Esophagus squamous epithelium (tissue), 5 donors: ENCODE measurements at regions not wholly inside any gene's neighbourhood (a gene's known extent, or its start where the extent isn't known, plus 50 kb on each side); places are given as distances from the start of the nearest gene placed in this dataset.

Experiments used
- DNase-seq: peaks from one replicate; lab custom pipeline; 2025; lab: John Stamatoyannopoulos, UW
- H3K27ac ChIP-seq, 4 donors: fragments of 200-600 bp; sonication (generic); one replicate each; pipeline ENCODE4 v1.5.1; 2016 to 2019; ENCODE audit warnings: mild to moderate bottlenecking in 1 of 4
- H3K27me3 ChIP-seq, 4 donors: fragments of 200-600 bp; sonication (generic); 1 replicate in 3 of 4; 2 replicates in 1 of 4; pipeline versions ENCODE4 v1.5.1 to v1.6.0; 2017 to 2021; ENCODE audit warnings: antibody characterized with exemption in 1 of 4
- H3K36me3 ChIP-seq, 3 donors: fragments of 200-600 bp; sonication (generic); one replicate each; pipeline ENCODE4 v1.5.1; 2016 to 2019
- H3K4me1 ChIP-seq, 3 donors: fragments of 200-600 bp; sonication (generic); one replicate each; pipeline ENCODE4 v1.5.1; 2017 to 2019
- H3K4me3 ChIP-seq, 4 donors: fragments of 200-600 bp; sonication (generic); 1 replicate in 3 of 4; 2 replicates in 1 of 4; pipeline ENCODE4 v1.5.1; 2016 to 2019; ENCODE audit warnings: mild to moderate bottlenecking in 2 of 4, moderate library complexity in 1 of 4
- H3K9me3 ChIP-seq, 3 donors: fragments of 200-600 bp; sonication (generic); one replicate each; pipeline ENCODE4 v1.5.1; 2016 to 2019
- CTCF ChIP-seq, 6 experiments: fragments of 450-650 bp in 4 of 6; fragments of 200-600 bp in 2 of 6; sonication (generic) in 2 of 6; IDR thresholded peaks; one replicate each; pipeline ENCODE4 v1.5.1; 2016 to 2019; ENCODE audit warnings: antibody characterized with exemption in 6 of 6, mild to moderate bottlenecking in 4 of 6, moderate library complexity in 4 of 6
- POLR2A ChIP-seq, 4 donors: fragments of 450-650 bp; IDR thresholded peaks; one replicate each; pipeline ENCODE4 v1.6.1; 2017; ENCODE audit warnings: antibody characterized with exemption in 4 of 4, mild to moderate bottlenecking in 4 of 4, moderate library complexity in 3 of 4
- WGBS, 2 donors: methylation state at CpG; one replicate each; pipeline ENCODE4 v1.1.5; 2018; 5-methylcytosine and 5-hydroxymethylcytosine counted together
- intact Hi-C: fragments of 100-400 bp; cut with DNase I; formaldehyde crosslinking; loops from one replicate; pipeline ENCODE4 v1.15.0; 2022
- donor health status: DM: yes; HTN: yes; CAD: no.

- Histone ChIP-seq H3K4me1 (peaks cover 17 to 41% (median 18%) of the 10 kb centered on the region in 3 donors), H3K36me3 (no peaks in the 10 kb centered on the region), H3K27ac (peak overlapping the region in 1 of 4 donors; percentile 58), H3K9me3 (no peaks in the 10 kb centered on the region), H3K4me3 (no peak overlapping the region), H3K27me3 (peaks cover 0 to 8% (median 0%) of the 10 kb centered on the region in 4 donors)
- TF ChIP-seq CTCF (IDR thresholded peaks at IDR 0.05) (no peak), POLR2A (IDR thresholded peaks at IDR 0.05) (no peak)
- WGBS, 2 donors: 39 to 49% methylated on average over 4 of the region's 4 CpGs
- DNase-seq: no peak
- intact Hi-C loops: no loop called here
These were observed 72.5 kb upstream of the CTSC start for GRCh38 chr11:88410056-88410455.

GRCh38 chr11:88406876-88407275 lies 69.3 kb upstream of the CTSC start:
- no peak overlapping the region for H3K27ac ChIP-seq
- intact Hi-C loops: no loop called here

GRCh38 chr11:88405853-88406252 lies 68.3 kb upstream of the CTSC start:
- Histone ChIP-seq H3K9me3 (no peaks in the 10 kb centered on the region), H3K27me3 (no peaks in the 10 kb centered on the region), H3K4me3 (peak overlapping the region in 1 of 4 donors; percentile 2), H3K4me1 (peaks cover 13 to 56% (median 26%) of the 10 kb centered on the region in 3 donors), H3K27ac (peak overlapping the region in 2 of 4 donors; percentile 59 to 63), H3K36me3 (no peaks in the 10 kb centered on the region)
- 39 to 57% methylated on average over 4 of the region's 4 CpGs for WGBS, 2 donors
- DNase-seq: no peak
- intact Hi-C loops: no loop called here
- TF ChIP-seq POLR2A (IDR thresholded peaks at IDR 0.05): no peak

More at GRCh38 chr11:88406876-88407275, 69.3 kb upstream of the CTSC start:
- H3K4me3 ChIP-seq: no peak overlapping the region
- H3K9me3 ChIP-seq: no peaks in the 10 kb centered on the region
- TF ChIP-seq CTCF (IDR thresholded peaks at IDR 0.05) (no peak), POLR2A (IDR thresholded peaks at IDR 0.05) (no peak)
- H3K27me3 ChIP-seq: no peaks in the 10 kb centered on the region
- DNase-seq: no peak
- H3K36me3 ChIP-seq: no peaks in the 10 kb centered on the region
- peaks cover 13 to 64% (median 24%) of the 10 kb centered on the region in 3 donors for H3K4me1 ChIP-seq

GRCh38 chr11:88404932-88405710 lies 67.6 kb upstream of the CTSC start:
- Histone ChIP-seq H3K27ac (peak overlapping the region; percentile 51 to 63 (median 56)), H3K4me1 (peaks cover 13 to 49% (median 23%) of the 10 kb centered on the region in 3 donors), H3K9me3 (no peaks in the 10 kb centered on the region), H3K4me3 (peak overlapping the region in 1 of 4 donors; percentile 1), H3K27me3 (no peaks in the 10 kb centered on the region), H3K36me3 (no peaks in the 10 kb centered on the region)
- WGBS, 2 donors: 44 to 66% methylated on average over 1 of the region's 1 CpG
- TF ChIP-seq POLR2A (IDR thresholded peaks at IDR 0.05) (no peak), CTCF (IDR thresholded peaks at IDR 0.05) (no peak)
- DNase-seq: no peak
- intact Hi-C loops: no loop called here

- Histone ChIP-seq H3K27me3 (no peaks in the 10 kb centered on the region), H3K27ac (peak overlapping the region; percentile 51 to 63 (median 56)), H3K36me3 (no peaks in the 10 kb centered on the region), H3K4me1 (peaks cover 13 to 44% (median 22%) of the 10 kb centered on the region in 3 donors), H3K9me3 (no peaks in the 10 kb centered on the region), H3K4me3 (peak overlapping the region in 1 of 4 donors; percentile 1)
- 51% methylated on average over 2 of the region's 2 CpGs for WGBS, 2 donors
- intact Hi-C loops: no loop called here
- TF ChIP-seq POLR2A (IDR thresholded peaks at IDR 0.05) (no peak), CTCF (IDR thresholded peaks at IDR 0.05) (no peak)
- DNase-seq: no peak
These were observed 66.9 kb upstream of the CTSC start for GRCh38 chr11:88404391-88404790.
